GM12874 (cell line): ENCODE measurements at regions not wholly inside any gene's neighbourhood (a gene's known extent, or its start where the extent isn't known, plus 50 kb on each side); places are given as distances from the start of the nearest gene placed in this dataset.

Experiments used
- CTCF ChIP-seq: IDR thresholded peaks from 2 replicates; pipeline ENCODE4 v1.5.1; 2011; ENCODE audit warnings: low read depth, mild to moderate bottlenecking, control low read depth, low read length, moderate library complexity; ENCODE audit not compliant: insufficient read depth

GRCh38 chr16:85418978-85419491 is 194.1 kb upstream of the GSE1 start:
- no peak for TF ChIP-seq CTCF

GRCh38 chr16:85419503-85420408 is 193.4 kb upstream of the GSE1 start:
- TF ChIP-seq CTCF, result no peak

GRCh38 chr16:85420501-85421337 is 192.4 kb upstream of the GSE1 start:
- peak; percentile 100 for TF ChIP-seq CTCF

GRCh38 chr16:85421338-85422195 is 191.6 kb upstream of the GSE1 start:
- TF ChIP-seq CTCF, result no peak

GRCh38 chr16:85422196-85422631 is 190.9 kb upstream of the GSE1 start:
- no peak for TF ChIP-seq CTCF

- no peak for TF ChIP-seq CTCF
These were observed 190.2 kb upstream of the GSE1 start for GRCh38 chr16:85422632-85423550.
